ENCODE measurements at regions not wholly inside any gene's neighbourhood (a gene's known extent, or its start where the extent isn't known, plus 50 kb on each side); places are given as distances from the start of the nearest gene placed in this dataset.

- TF ChIP-seq CTCF (conservative IDR thresholded peaks at IDR 0.05; ENCODE audit: low read length) (no peak), EZH2phosphoT487 (IDR thresholded peaks at IDR 0.05; ENCODE audit: borderline replicate concordance, low read depth, low read length) (no peak)
Observed at GRCh38 chr12:3378655-3379054, 112.3 kb upstream of the PRMT8 start.
